ENCODE measurements at regions not wholly inside any gene's neighbourhood (a gene's known extent, or its start where the extent isn't known, plus 50 kb on each side); places are given as distances from the start of the nearest gene placed in this dataset.

DNA sequence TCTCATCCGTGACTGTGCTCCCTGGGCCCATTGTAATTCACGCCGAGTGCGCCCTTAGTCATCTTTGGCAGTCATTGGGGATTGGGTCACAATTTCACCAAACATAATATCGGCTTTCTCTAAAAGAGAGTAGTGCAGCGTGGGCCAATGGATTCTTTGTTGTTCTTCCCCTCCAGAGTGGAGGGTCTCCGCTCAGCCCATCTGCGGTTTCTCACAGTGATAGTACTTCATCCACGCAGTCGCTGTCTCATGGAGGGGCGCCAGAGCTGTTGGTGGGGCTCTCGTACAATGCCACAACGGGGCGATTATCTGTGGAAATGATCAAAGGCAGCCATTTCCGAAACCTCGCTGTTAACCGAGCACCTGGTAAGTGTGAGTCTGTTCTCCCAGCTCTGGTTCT is 321.8 kb downstream of the SNAPC1 start:
- TF ChIP-seq POLR2A (IDR thresholded peaks at IDR 0.05; ENCODE audit: low read depth, low read length) (no peak), POLR2AphosphoS5 (IDR thresholded peaks at IDR 0.05; ENCODE audit: low read depth, low read length) (no peak), SPI1 (IDR thresholded peaks at IDR 0.05; ENCODE audit: low read depth, low read length) (no peak)

Measured in GM12891 (cell line).